ENCODE measurements at regions not wholly inside any gene's neighbourhood (a gene's known extent, or its start where the extent isn't known, plus 50 kb on each side); places are given as distances from the start of the nearest gene placed in this dataset.

DNA sequence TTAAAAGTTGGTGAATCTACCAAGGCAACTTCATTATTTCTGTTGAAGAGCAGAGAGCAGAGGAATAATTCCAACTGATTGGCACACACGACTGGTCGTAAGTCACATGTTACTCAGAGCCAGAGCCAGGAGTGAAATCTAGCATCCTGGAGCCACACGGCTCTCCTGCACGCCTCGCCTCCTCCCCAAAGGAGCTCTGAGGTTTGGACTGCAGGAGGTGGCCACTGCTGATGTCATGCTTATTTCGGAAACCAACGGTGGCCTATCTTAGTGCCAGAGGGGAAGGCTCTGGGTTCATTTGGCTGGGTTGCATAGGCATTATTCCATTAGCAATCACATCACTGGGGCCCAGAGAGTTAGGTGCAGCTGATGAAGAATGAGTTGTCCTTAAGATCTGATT lies 123.5 kb upstream of the RALGAPA2 start:
- intact Hi-C loops (cut with micrococcal nuclease) = loop anchor here (2.0 to 10.0 kb wide), 2 partner anchors 669 to 737 kb away; no protein-coding TSS in a partner anchor

DNA sequence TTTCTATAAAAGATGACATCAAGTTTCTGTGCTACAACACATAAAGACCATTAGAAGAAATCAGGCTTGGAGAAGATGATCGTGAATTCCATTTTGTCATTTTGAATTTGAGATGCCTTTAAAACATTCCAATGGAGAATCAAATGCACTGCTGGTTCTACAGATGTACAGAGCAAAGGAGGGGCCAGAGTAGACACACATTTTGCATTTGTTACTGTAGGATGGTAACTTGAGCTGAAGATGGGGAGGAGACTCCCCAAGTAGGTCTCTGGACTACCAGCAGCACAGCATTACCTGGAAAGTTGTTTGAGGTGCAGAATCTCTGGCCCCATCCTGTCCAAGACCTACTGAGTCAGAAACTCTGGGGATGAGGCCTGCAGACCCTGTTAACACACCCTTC lies 121.6 kb upstream of the RALGAPA2 start:
- BruUV-seq (replicated peaks) = no TSS peak
- H3K36me3 ChIP-seq (ENCODE audit: control insufficient read depth, insufficient read depth, low read length) = no peaks in the 10 kb centered on the region
- FAIRE-seq (no peak), ATAC-seq (no peak), DNase-seq (ENCODE audit: extremely low read depth in 1 of 4, low spot score in 3 of 4) (no peak)
- H3K27me3 ChIP-seq (ENCODE audit: control insufficient read depth in 2 of 2, insufficient read depth in 2 of 2, low read length in 2 of 2) = peaks cover 0 to 11% of the 10 kb centered on the region in 2 experiments; a peak in 2 of 5 replicates
- 0% methylated on average over 1 of the region's 1 CpG for WGBS (ENCODE audit: insufficient coverage, low coverage, missing lambda C conversion rate)
- H4K20me1 ChIP-seq (replicated peaks; ENCODE audit: control insufficient read depth, insufficient read depth, low read length) = no peaks in the 10 kb centered on the region
- no peak overlapping the region for H3K9ac ChIP-seq (ENCODE audit: insufficient read depth in 1 of 2, low read depth in 2 of 2, low read length in 2 of 2)
- no peaks in the 10 kb centered on the region for H3K9me3 ChIP-seq (replicated peaks; ENCODE audit: control insufficient read depth, insufficient read depth, low read depth, low read length)
- H3K9me1 ChIP-seq (ENCODE audit: control insufficient read depth, insufficient read depth, low read length) = no peaks in the 10 kb centered on the region
- in situ Hi-C loops (cut with MboI) (loop anchor here (10.0 kb wide), 1 partner anchor 671 kb away; no protein-coding TSS in a partner anchor), intact Hi-C loops (cut with micrococcal nuclease) (loop anchor here (10.0 kb wide), 1 partner anchor 671 kb away; no protein-coding TSS in a partner anchor)
- no peak overlapping the region for H3K4me2 ChIP-seq (ENCODE audit: insufficient read depth, low read length)
- no peaks in the 10 kb centered on the region for H3K4me1 ChIP-seq (replicated peaks in 1 of 2; ENCODE audit: control insufficient read depth in 2 of 2, insufficient read depth in 2 of 2, low read length in 2 of 2)
- H2AFZ ChIP-seq (ENCODE audit: low read depth, low read length) = no peak overlapping the region
- H3K4me3 ChIP-seq = no peak overlapping the region
- no peaks in the 10 kb centered on the region for H3K79me2 ChIP-seq (ENCODE audit: control insufficient read depth, insufficient read depth, low read length)
- ChIA-PET CTCF (ENCODE audit: low intra/inter-chr PET ratio) (no interaction called here), POLR2A (no interaction called here)
- H3K27ac ChIP-seq (ENCODE audit: extremely low read depth, low read depth, low read length) = no peak overlapping the region
- TF ChIP-seq ZNF644 (tag; IDR thresholded peaks at IDR 0.05; ENCODE audit: low read depth) = no peak
- no peak for TF ChIP-seq ZBTB33 (CRISPR knock-in tag; IDR thresholded peaks at IDR 0.05)
- no peak for TF ChIP-seq FIP1L1 (IDR thresholded peaks at IDR 0.05; ENCODE audit: low read depth, low read length, poor library complexity, severe bottlenecking)
- TF ChIP-seq ZNF165 (CRISPR knock-in tag; IDR thresholded peaks at IDR 0.05; ENCODE audit: borderline replicate concordance) = no peak
- no peak for TF ChIP-seq BCLAF1 (IDR thresholded peaks at IDR 0.05; ENCODE audit: borderline replicate concordance in 1 of 2, control insufficient read depth in 1 of 2, low read depth in 2 of 2, low read length in 1 of 2)
- no peak for TF ChIP-seq KHSRP (IDR thresholded peaks at IDR 0.05)
- no peak for TF ChIP-seq POLR2B (IDR thresholded peaks at IDR 0.05; ENCODE audit: low read depth, partially characterized antibody)
- no peak for TF ChIP-seq ZNF133 (CRISPR knock-in tag; IDR thresholded peaks at IDR 0.05)
- no peak for TF ChIP-seq ESRRA (IDR thresholded peaks at IDR 0.05; ENCODE audit: borderline replicate concordance, low read depth)

More for the DNA sequence above, 123.5 kb upstream of the RALGAPA2 start:
- Histone ChIP-seq H3K9ac (ENCODE audit: insufficient read depth in 1 of 2, low read depth in 2 of 2, low read length in 2 of 2) (no peak overlapping the region), H2AFZ (ENCODE audit: low read depth, low read length) (no peak overlapping the region), H3K9me1 (ENCODE audit: control insufficient read depth, insufficient read depth, low read length) (no peaks in the 10 kb centered on the region), H3K27me3 (ENCODE audit: control insufficient read depth in 2 of 2, insufficient read depth in 2 of 2, low read length in 2 of 2) (peaks cover 0 to 11% of the 10 kb centered on the region in 2 experiments; a peak in 2 of 5 replicates), H3K9me3 (replicated peaks; ENCODE audit: control insufficient read depth, insufficient read depth, low read depth, low read length) (no peaks in the 10 kb centered on the region), H4K20me1 (replicated peaks; ENCODE audit: control insufficient read depth, insufficient read depth, low read length) (no peaks in the 10 kb centered on the region), H3K4me2 (ENCODE audit: insufficient read depth, low read length) (no peak overlapping the region), H3K27ac (ENCODE audit: extremely low read depth, low read depth, low read length) (no peak overlapping the region), H3K79me2 (ENCODE audit: control insufficient read depth, insufficient read depth, low read length) (no peaks in the 10 kb centered on the region), H3K4me1 (replicated peaks in 1 of 2; ENCODE audit: control insufficient read depth in 2 of 2, insufficient read depth in 2 of 2, low read length in 2 of 2) (no peaks in the 10 kb centered on the region), H3K4me3 (no peak overlapping the region), H3K36me3 (ENCODE audit: control insufficient read depth, insufficient read depth, low read length) (no peaks in the 10 kb centered on the region)
- DNase-seq (ENCODE audit: extremely low read depth in 1 of 4, low spot score in 3 of 4) (no peak), ATAC-seq (no peak), FAIRE-seq (no peak)
- POLR2A ChIA-PET = interaction anchor here (1.2 kb wide), 1 partner anchor 9 kb away, joined by 3 read pairs; no protein-coding TSS in a partner anchor
- no TSS peak for BruUV-seq (replicated peaks)
- in situ Hi-C loops (cut with MboI) = loop anchor here (10.0 kb wide), 1 partner anchor 669 kb away; no protein-coding TSS in a partner anchor
- TF ChIP-seq SUPT5H (IDR thresholded peaks at IDR 0.05) = no peak
- TF ChIP-seq NR4A1 (CRISPR knock-in tag; IDR thresholded peaks at IDR 0.05) = no peak
- TF ChIP-seq NR4A1 (tag; IDR thresholded peaks at IDR 0.05) = no peak
- TF ChIP-seq ZNF174 (CRISPR knock-in tag; IDR thresholded peaks at IDR 0.05) = no peak
- 0% methylated on average over 4 of the region's 7 CpGs for WGBS (ENCODE audit: insufficient coverage, low coverage, missing lambda C conversion rate)
- CTCF ChIA-PET (ENCODE audit: low intra/inter-chr PET ratio) = no interaction called here

Data from K562 (cell line).